ENCODE measurements at regions not wholly inside any gene's neighbourhood (a gene's known extent, or its start where the extent isn't known, plus 50 kb on each side); places are given as distances from the start of the nearest gene placed in this dataset.
A peak's percentile ranks its signal among the peaks of the same experiment; 100 is the strongest.

- no peak for DNase-seq (ENCODE audit: low read depth)
Measured at GRCh38 chr4:129546531-129546930, 450.6 kb downstream of the C4orf33 start.

GRCh38 chr4:129550281-129550785 is 454.4 kb downstream of the C4orf33 start:
- DNase-seq (ENCODE audit: low read depth): no peak

GRCh38 chr4:129561280-129561679 is 465.3 kb downstream of the C4orf33 start:
- no peak for DNase-seq (ENCODE audit: low read depth)

DNA sequence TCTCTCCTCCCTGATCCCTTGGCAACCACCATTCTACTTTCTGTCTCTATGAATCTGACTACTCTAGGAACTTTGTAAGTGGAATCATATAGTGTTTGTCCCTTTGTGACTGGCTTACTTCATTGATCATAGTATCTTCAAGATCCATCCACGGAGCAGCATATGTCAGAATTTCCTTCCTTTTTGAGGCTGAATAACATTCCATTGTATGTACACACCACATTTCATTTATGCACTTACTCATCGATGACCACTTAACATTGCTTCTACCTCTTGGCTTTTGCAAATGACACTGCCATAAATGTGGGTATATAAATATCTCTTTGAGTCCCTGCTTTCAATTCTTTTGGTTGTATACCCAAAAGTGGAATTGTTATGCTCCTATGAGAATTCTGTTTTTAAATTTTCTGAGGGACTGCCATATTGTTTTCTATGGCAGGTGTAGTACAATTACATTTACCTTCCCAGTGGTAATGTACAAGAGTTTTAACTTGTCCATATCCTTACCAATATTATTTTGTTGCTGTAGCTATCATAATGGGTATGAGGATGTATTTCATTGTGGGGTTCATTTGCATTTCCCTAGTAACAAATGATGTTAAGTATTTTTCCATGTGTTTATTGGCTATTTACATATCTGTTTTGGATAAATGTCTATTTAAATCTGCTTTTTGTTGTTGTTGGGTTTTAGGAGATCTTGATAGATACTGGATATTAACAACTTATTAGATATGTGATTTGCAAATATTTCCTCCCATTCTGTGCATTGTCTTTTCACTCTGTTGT is 466.1 kb downstream of the C4orf33 start:
- DNase-seq (ENCODE audit: low read depth): no peak

DNA sequence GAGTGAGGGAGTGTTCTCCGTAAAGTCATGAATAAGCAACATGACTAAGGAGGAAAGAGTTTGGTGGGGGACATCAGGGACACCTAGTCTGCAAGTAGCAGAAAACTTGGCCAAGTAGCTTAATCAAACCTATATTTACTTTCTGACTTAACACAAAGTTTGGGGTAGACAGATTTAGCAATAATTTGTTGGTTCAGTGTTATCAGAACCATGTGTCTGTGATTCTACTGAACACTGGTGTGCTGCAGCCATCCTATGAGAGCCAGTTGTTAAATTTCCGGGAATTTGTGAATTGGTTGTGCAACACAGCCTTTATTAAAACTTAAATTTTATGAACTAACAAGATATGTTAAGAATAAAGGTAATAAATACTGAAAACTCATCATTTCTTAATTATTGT is 469.3 kb downstream of the C4orf33 start:
- DNase-seq (ENCODE audit: low read depth): no peak

GRCh38 chr4:129570326-129570725 is 474.4 kb downstream of the C4orf33 start:
- no peak for DNase-seq (ENCODE audit: low read depth)

- DNase-seq (ENCODE audit: low read depth): no peak
Measured at GRCh38 chr4:129578336-129578735, 482.4 kb downstream of the C4orf33 start.

- no peak for DNase-seq (ENCODE audit: low read depth)
Measured at GRCh38 chr4:129581305-129581704, 485.4 kb downstream of the C4orf33 start.

DNA sequence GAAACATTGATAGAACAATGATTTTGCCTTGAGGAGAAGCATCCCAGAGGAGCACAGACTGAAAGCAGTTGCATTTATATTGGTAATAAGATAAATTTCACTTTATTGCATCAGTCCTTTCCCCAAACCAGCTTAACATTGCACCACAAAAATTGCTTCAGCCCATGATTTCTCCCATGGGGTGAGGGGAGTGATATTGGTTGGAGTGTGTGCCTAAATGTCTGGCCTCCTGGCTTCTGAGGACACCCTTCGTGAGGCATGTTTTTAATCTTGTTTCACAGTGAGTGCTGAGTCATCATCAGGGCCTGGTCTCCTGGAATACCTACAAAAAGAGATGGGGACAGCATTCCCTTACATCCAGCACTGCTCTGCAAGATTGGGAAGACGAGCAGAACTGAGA is 487.9 kb downstream of the C4orf33 start:
- no peak for DNase-seq (ENCODE audit: low read depth)

DNA sequence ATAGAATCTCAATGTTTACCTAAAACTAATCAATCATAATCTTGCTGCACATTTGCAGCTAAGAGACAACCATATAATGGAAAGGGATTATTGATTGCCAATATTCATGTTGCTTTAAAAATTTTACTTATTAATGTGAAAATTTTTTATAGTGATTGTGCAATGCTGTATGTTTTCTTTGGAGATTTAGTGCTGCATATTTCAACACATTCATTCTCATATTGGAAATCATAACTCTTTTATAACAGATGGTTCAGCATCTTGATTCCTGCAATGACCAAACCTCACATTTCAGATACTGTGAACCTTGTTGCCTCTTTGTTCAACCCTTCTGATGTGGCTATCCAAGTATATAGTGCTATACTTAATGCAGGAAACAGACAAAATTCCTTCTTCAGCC is 502.6 kb downstream of the C4orf33 start:
- no peak for DNase-seq (ENCODE audit: low read depth)

DNA sequence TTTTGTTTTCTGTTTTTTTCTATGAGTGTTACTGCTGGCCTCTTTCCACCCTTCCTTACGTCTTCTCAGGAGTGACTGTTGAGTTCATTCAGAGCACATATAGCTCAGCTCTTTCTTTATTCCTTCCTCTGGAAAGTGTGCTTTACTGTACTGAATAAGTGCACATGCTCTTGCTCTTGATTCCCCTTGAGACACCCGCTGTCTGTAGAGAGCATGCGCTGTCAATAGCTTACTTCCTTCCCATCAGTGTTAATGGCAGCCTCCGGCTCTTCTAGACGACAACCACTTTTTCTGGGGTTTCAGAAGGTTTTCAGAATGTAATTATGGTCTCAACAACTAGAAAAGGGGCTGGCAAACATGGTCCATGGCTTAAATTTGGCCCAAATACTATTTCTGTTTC is 504.9 kb downstream of the C4orf33 start:
- no peak for DNase-seq (ENCODE audit: low read depth)

DNA sequence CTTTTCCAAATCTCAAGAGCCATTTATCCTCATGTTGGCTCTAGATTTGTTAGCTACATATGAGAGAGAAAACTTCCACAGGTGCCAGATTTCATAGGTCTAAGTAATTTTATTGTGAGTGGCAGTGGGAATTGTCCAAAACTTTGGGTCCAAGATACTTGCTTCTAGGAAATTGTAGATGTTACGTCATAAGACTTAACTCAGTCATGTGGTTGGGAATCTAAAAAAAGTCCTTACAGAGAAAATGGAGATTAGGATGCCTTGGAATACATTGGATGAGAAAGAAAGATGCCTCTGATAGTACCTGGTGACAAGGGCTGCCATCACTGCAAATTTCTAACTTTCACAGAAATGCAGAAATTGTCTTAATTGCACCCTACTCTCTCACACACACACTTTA is 506.5 kb downstream of the C4orf33 start:
- DNase-seq (ENCODE audit: low read depth): no peak

GRCh38 chr4:129603241-129603931 is 507.4 kb downstream of the C4orf33 start:
- no peak for DNase-seq (ENCODE audit: low read depth)

DNA sequence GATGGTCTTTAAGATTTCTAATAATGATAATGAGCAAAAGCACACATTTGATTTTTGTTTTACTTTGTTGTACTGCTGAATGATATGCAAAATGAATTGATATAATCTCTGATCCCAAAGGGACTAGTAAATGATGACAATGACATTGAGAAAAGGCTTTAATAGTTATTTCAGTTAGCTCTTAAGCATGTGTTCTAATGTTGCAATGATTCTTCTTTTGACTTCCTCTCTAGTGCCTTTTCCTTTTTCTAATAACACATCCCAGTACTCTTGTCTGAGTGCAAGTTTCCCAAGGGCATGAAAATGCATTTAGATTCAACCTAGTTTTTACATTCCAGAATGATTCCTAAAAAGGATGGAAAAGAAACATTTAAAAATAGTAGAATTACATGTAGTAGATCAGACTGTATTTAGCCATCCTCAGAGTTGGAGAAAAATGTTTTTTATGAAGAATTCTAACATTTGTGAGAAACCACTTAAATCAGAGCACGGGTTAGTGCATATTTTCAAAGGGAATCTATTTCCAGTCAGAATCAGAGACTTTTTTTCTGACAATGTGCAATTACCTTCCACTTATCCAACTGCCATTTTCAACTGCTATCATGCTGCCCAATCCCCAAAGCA is 508.8 kb downstream of the C4orf33 start:
- DNase-seq (ENCODE audit: low read depth): no peak

GRCh38 chr4:129614611-129615010 is 518.7 kb downstream of the C4orf33 start:
- DNase-seq (ENCODE audit: low read depth): no peak

DNA sequence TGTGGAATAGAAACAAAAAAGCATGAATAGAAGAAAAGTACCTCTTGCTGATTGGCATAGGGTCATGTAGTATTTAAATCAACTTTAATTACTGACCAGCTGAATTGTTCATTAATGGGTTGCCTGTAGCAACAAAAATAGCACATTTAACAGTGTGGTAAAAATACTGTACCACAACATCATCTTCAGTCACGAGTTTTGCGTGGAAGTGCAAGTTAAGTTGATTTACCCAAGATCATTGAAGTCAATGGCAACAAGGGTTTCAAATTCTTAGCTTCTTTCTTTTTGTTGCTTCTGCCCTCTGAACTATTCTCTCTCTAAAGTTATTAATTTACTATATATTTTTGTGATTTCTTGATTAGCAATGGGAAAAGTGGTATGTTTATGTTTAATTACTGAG is 526.6 kb downstream of the C4orf33 start:
- no peak for DNase-seq (ENCODE audit: low read depth)

GRCh38 chr4:129623233-129623875 is 527.4 kb downstream of the C4orf33 start:
- no peak for DNase-seq (ENCODE audit: low read depth)

GRCh38 chr4:129641179-129641578 is 545.2 kb downstream of the C4orf33 start:
- DNase-seq (ENCODE audit: low read depth): peak; percentile 31

DNA sequence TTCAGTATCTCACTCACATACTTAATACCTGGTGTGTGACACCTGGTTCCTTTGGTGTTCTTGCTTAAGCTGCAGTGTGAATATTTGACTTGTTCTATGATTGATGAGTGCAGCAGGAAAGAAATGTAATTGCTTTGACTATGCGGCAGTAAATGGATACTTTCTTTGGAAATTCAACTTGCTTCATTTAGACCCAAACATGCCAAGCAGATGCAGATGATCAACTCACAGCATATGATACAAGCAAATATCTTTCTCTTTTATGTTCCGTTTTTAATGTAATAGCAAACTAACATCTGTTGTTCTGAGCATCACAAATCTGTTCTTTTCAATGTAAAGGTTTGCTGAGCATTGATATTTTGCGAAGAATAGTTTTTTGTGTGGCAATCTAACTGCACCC is 549.5 kb downstream of the C4orf33 start:
- no peak for DNase-seq (ENCODE audit: low read depth)

- DNase-seq (ENCODE audit: low read depth): no peak
Measured at GRCh38 chr4:129668092-129668491, 572.1 kb downstream of the C4orf33 start.

DNA sequence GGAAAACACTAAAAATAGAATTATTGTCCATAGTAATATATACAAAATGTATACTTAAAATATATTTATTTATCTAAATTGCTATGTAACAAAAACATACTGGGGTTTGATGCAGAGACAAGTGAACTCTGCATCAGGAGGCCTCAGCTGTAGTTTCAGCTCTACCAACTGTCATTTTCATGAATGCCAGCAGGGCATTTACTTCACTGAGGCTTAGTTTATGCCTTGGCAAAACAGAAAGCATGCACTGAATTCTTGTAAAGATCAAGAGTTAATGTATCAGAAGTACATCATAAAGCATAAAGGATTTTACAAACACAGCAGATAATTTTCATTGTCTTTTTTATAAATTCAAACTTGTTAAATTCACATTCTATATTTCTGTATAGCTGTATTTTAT is 577.0 kb downstream of the C4orf33 start:
- no peak for DNase-seq (ENCODE audit: low read depth)

- DNase-seq (ENCODE audit: low read depth): no peak
Measured at GRCh38 chr4:129675036-129675435, 579.1 kb downstream of the C4orf33 start.
